H1 (cell line): ENCODE measurements at regions not wholly inside any gene's neighbourhood (a gene's known extent, or its start where the extent isn't known, plus 50 kb on each side); places are given as distances from the start of the nearest gene placed in this dataset.

Source experiments
- CTCF ChIA-PET: fragments of 300-600 bp; sonication (Branson Sonifier 250); formaldehyde crosslinking; loops from one replicate; lab custom pipeline; 2021; ENCODE audit not compliant: partially characterized antibody; lab: Charles Lee
- POLR2A ChIA-PET: fragments of 300-600 bp; sonication (Branson Sonifier 250); formaldehyde crosslinking; loops from one replicate; lab custom pipeline; 2021; ENCODE audit warnings: inconsistent platforms; ENCODE audit not compliant: partially characterized antibody; lab: Charles Lee
- DNase-seq, 2 experiments: peaks; one replicate each; pipeline versions ENCODE4 v3.0.0 to v3.0.0-alpha.2; 2010 to 2022; ENCODE audit warnings: low spot score in 2 of 2, low read depth in 1 of 2, mixed read lengths in 1 of 2
- FAIRE-seq: peaks from 2 replicates; lab custom pipeline; 2011; peaks lifted over from hg19 to GRCh38; lab: Jason Lieb, UNC
- H2AFZ ChIP-seq: 2 replicates; pipeline ENCODE4 v1.8.1; 2012; ENCODE audit warnings: low read length, inconsistent platforms
- H2AK5ac ChIP-seq: 2 replicates; pipeline ENCODE4 v1.6.1; 2013; ENCODE audit warnings: low read depth, low read length
- H2BK120ac ChIP-seq: replicated peaks from 2 replicates; pipeline ENCODE3; 2013; ENCODE audit warnings: low read depth, low read length, inconsistent platforms
- H2BK12ac ChIP-seq: 2 replicates; pipeline ENCODE4 v1.6.1; 2013; ENCODE audit warnings: low read depth, low read length
- H2BK15ac ChIP-seq: 2 replicates; pipeline ENCODE4 v1.6.1; 2013; ENCODE audit warnings: low read length
- H2BK20ac ChIP-seq: 2 replicates; pipeline ENCODE4 v1.6.1; 2013; ENCODE audit warnings: low read length
- H2BK5ac ChIP-seq: 2 replicates; pipeline ENCODE4 v1.6.1; 2013; ENCODE audit warnings: low read depth, low read length
- H3K14ac ChIP-seq: 2 replicates; pipeline ENCODE4 v1.6.1; 2013; ENCODE audit warnings: inconsistent platforms; ENCODE audit not compliant: insufficient read length
- H3K18ac ChIP-seq: 2 replicates; pipeline ENCODE4 v1.6.1; 2013; ENCODE audit warnings: low read length; ENCODE audit errors: extremely low read depth
- H3K23ac ChIP-seq: 2 replicates; pipeline ENCODE4 v1.6.1; 2013; ENCODE audit warnings: inconsistent platforms; ENCODE audit not compliant: insufficient read length
- H3K23me2 ChIP-seq: 2 replicates; pipeline ENCODE4 v1.6.1; 2013; ENCODE audit warnings: low read depth, low read length
- H3K27ac ChIP-seq: 2 replicates; pipeline ENCODE4 v1.6.1; 2011; ENCODE audit warnings: low read depth, low read length, inconsistent platforms
- H3K27me3 ChIP-seq, 4 experiments: replicated peaks in 1 of 4; 1 replicate in 1 of 4; 2 replicates in 3 of 4; pipeline versions ENCODE4 v1.6.1 to v1.8.1; 2011 to 2013; ENCODE audit warnings: low read length in 3 of 4, mild to moderate bottlenecking in 3 of 4, inconsistent platforms in 2 of 4, mixed read lengths in 2 of 4, moderate library complexity in 1 of 4; ENCODE audit not compliant: control insufficient read depth in 3 of 4, insufficient read depth in 3 of 4; ENCODE audit errors: extremely low read depth in 1 of 4
- H3K36me3 ChIP-seq, 4 experiments: 2 replicates each; pipeline versions ENCODE4 v1.6.1 to v1.8.1; 2011 to 2013; ENCODE audit warnings: mild to moderate bottlenecking in 4 of 4, low read length in 3 of 4, moderate library complexity in 2 of 4, control low read depth in 1 of 4, inconsistent platforms in 1 of 4; ENCODE audit not compliant: insufficient read depth in 4 of 4, control insufficient read depth in 2 of 4
- H3K4ac ChIP-seq: replicated peaks from 2 replicates; pipeline ENCODE3; 2013; ENCODE audit warnings: low read length, low read depth, mixed read lengths, inconsistent platforms; ENCODE audit not compliant: insufficient read length
- H3K4me1 ChIP-seq, 4 experiments: replicated peaks in 1 of 4; 1 replicate in 1 of 4; 2 replicates in 3 of 4; pipeline versions ENCODE4 v1.6.1 to v1.8.1; 2011 to 2013; ENCODE audit warnings: low read length in 3 of 4, inconsistent platforms in 2 of 4, mixed read lengths in 1 of 4; ENCODE audit not compliant: insufficient read depth in 4 of 4, control insufficient read depth in 3 of 4
- H3K4me2 ChIP-seq, 2 experiments: 2 replicates each; pipeline versions ENCODE4 v1.6.1 to v1.8.1; 2011 to 2013; ENCODE audit warnings: low read depth in 2 of 2, low read length in 2 of 2, control low read depth in 1 of 2, inconsistent platforms in 1 of 2, mild to moderate bottlenecking in 1 of 2; ENCODE audit not compliant: insufficient read depth in 1 of 2
- H3K4me3 ChIP-seq, 4 experiments: fragments of 200-600, 300-600 bp in 1 of 4; sonication (generic), shearing (Covaris generic), sonication (Bioruptor Twin) in 1 of 4; 2 replicates each; pipeline versions ENCODE4 v1.5.1 to v1.8.1; 2011 to 2016; ENCODE audit warnings: low read length in 4 of 4, low read depth in 3 of 4, control low read depth in 2 of 4, inconsistent platforms in 2 of 4, mild to moderate bottlenecking in 2 of 4, mixed read lengths in 1 of 4, moderate library complexity in 1 of 4; ENCODE audit not compliant: insufficient read depth in 2 of 4; ENCODE audit errors: extremely low read depth in 1 of 4
- H3K56ac ChIP-seq: replicated peaks from 2 replicates; pipeline ENCODE3; 2013; ENCODE audit warnings: low read depth, mild to moderate bottlenecking, mixed read lengths, low read length, inconsistent platforms; ENCODE audit not compliant: insufficient read length
- H3K79me1 ChIP-seq: 2 replicates; pipeline ENCODE4 v1.6.1; 2013; ENCODE audit warnings: low read depth, low read length, control low read depth
- H3K79me2 ChIP-seq, 2 experiments: 2 replicates each; pipeline versions ENCODE4 v1.6.1 to v1.8.1; 2012 to 2013; ENCODE audit warnings: low read length in 2 of 2, mild to moderate bottlenecking in 2 of 2, inconsistent platforms in 1 of 2; ENCODE audit not compliant: insufficient read depth in 2 of 2, control insufficient read depth in 1 of 2
- H3K9ac ChIP-seq, 4 experiments: replicated peaks in 1 of 4; 1 replicate in 1 of 4; 2 replicates in 3 of 4; pipeline versions ENCODE4 v1.6.1 to v1.8.1; 2011 to 2013; ENCODE audit warnings: low read depth in 3 of 4, low read length in 3 of 4, control low read depth in 2 of 4, mild to moderate bottlenecking in 2 of 4, moderate library complexity in 2 of 4, inconsistent platforms in 1 of 4; ENCODE audit errors: extremely low read depth in 1 of 4
- H3K9me3 ChIP-seq, 2 experiments: 2 replicates each; pipeline versions ENCODE4 v1.6.1 to v1.8.1; 2012 to 2013; ENCODE audit warnings: mild to moderate bottlenecking in 2 of 2, moderate library complexity in 2 of 2, control low read depth in 1 of 2, inconsistent platforms in 1 of 2, low read depth in 1 of 2, low read length in 1 of 2, mixed read lengths in 1 of 2; ENCODE audit not compliant: insufficient read depth in 2 of 2
- H4K20me1 ChIP-seq, 2 experiments: replicated peaks in 1 of 2; 2 replicates each; pipeline versions ENCODE3 to v1.8.1; 2011 to 2013; ENCODE audit warnings: inconsistent platforms in 2 of 2, low read length in 2 of 2, mild to moderate bottlenecking in 1 of 2; ENCODE audit not compliant: insufficient read depth in 2 of 2, control insufficient read depth in 1 of 2
- H4K5ac ChIP-seq: 2 replicates; pipeline ENCODE4 v1.6.1; 2013; ENCODE audit warnings: low read length, low read depth, mixed read lengths, inconsistent platforms; ENCODE audit not compliant: insufficient read length
- H4K8ac ChIP-seq: 2 replicates; pipeline ENCODE4 v1.8.0; 2013; ENCODE audit warnings: mild to moderate bottlenecking, moderate library complexity, low read length, inconsistent platforms; ENCODE audit not compliant: insufficient read depth; ENCODE audit errors: extremely low read depth
- H4K91ac ChIP-seq: replicated peaks from 2 replicates; pipeline ENCODE3; 2013; ENCODE audit warnings: low read length, mixed read lengths, inconsistent platforms; ENCODE audit not compliant: insufficient read length
- ASH2L ChIP-seq: fragments of 200-600, 300-600 bp; sonication (generic); IDR thresholded peaks from one replicate; pipeline ENCODE4 v1.7.1; 2017; ENCODE audit warnings: low read length
- CREB1 ChIP-seq: IDR thresholded peaks from 2 replicates; pipeline ENCODE4 v1.6.1; 2012; ENCODE audit warnings: inconsistent platforms
- CTCF ChIP-seq, 3 experiments: IDR thresholded peaks; 1 replicate in 2 of 3; 2 replicates in 1 of 3; pipeline versions ENCODE4 v1.5.1 to v1.6.1; 2011; ENCODE audit warnings: low read length in 3 of 3, mild to moderate bottlenecking in 3 of 3, inconsistent platforms in 2 of 3, low read depth in 1 of 3, moderate library complexity in 1 of 3; ENCODE audit not compliant: insufficient read depth in 1 of 3; ENCODE audit errors: control extremely low read depth in 1 of 3
- SAP30 ChIP-seq: fragments of 300-600 bp; sonication (generic); IDR thresholded peaks from 2 replicates; pipeline ENCODE4 v1.7.1; 2012; ENCODE audit warnings: low read length, moderate library complexity, mild to moderate bottlenecking, inconsistent platforms; ENCODE audit not compliant: insufficient read depth, insufficient replicate concordance
- WGBS, 2 experiments: shearing (Covaris generic) in 1 of 2; methylation state at CpG; one replicate each; pipeline versions ENCODE4 v1.1.6 to v1.1.7; 2013 to 2015; ENCODE audit warnings: low lambda C conversion rate in 2 of 2, mixed read lengths in 2 of 2, inconsistent platforms in 1 of 2, low coverage in 1 of 2, missing lambda C conversion rate in 1 of 2; ENCODE audit not compliant: insufficient replicate concordance in 2 of 2, insufficient coverage in 1 of 2, insufficient read length in 1 of 2; ENCODE audit errors: extremely low coverage in 1 of 2, missing lambda C conversion rate in 1 of 2; 5-methylcytosine and 5-hydroxymethylcytosine counted together

- FAIRE-seq: no peak
- CTCF ChIA-PET: no interaction called here
Measured at GRCh38 chr4:65747386-65747785, 77.1 kb upstream of the EPHA5 start.

More at GRCh38 chr4:65747386-65747785, 77.1 kb upstream of the EPHA5 start:
- Histone ChIP-seq H4K20me1 (no peaks in the 10 kb centered on the region), H2BK20ac (no peak overlapping the region), H4K8ac (no peak overlapping the region), H3K4me3 (no peak overlapping the region), H3K27me3 (no peaks in the 10 kb centered on the region), H4K91ac (no peak overlapping the region), H3K79me1 (no peaks in the 10 kb centered on the region), H3K4me1 (no peaks in the 10 kb centered on the region), H3K79me2 (no peaks in the 10 kb centered on the region), H3K36me3 (no peaks in the 10 kb centered on the region), H4K5ac (no peak overlapping the region), H2BK12ac (no peak overlapping the region), H3K23me2 (no peaks in the 10 kb centered on the region), H2AFZ (no peak overlapping the region), H3K9ac (no peak overlapping the region), H3K23ac (no peak overlapping the region), H3K56ac (no peak overlapping the region), H3K14ac (no peak overlapping the region), H3K4ac (no peak overlapping the region), H3K27ac (no peak overlapping the region), H2BK5ac (no peak overlapping the region), H3K9me3 (no peaks in the 10 kb centered on the region), H2BK15ac (no peak overlapping the region), H2BK120ac (no peak overlapping the region)
- POLR2A ChIA-PET: no interaction called here
- 75% methylated on average over 2 of the region's 2 CpGs; no CpG with 5 or more reads in 1 of the 2 experiments for WGBS, 2 experiments
- DNase-seq: no peak
- TF ChIP-seq ASH2L (no peak), CREB1 (no peak), SAP30 (no peak), CTCF (IDR thresholded peaks at IDR 0.05; ENCODE audit: control extremely low read depth in 1 of 3, insufficient read depth in 1 of 3, low read depth in 1 of 3, low read length in 3 of 3) (no peak)
- TF ChIP-seq, all 59 proteins: peak for 0
- Histone ChIP-seq H3K4me2 (no peak overlapping the region), H3K18ac (no peak overlapping the region), H2AK5ac (no peak overlapping the region)
